H9 (cell line): ENCODE measurements at regions not wholly inside any gene's neighbourhood (a gene's known extent, or its start where the extent isn't known, plus 50 kb on each side); places are given as distances from the start of the nearest gene placed in this dataset.

Source experiments
- DNase-seq: peaks from one replicate; pipeline ENCODE4 v3.0.0-alpha.2; 2017
- H2AFZ ChIP-seq: one replicate; pipeline ENCODE4 v1.6.1; 2013; ENCODE audit warnings: mild to moderate bottlenecking, low read length, control low read depth, moderate library complexity
- H2AK5ac ChIP-seq: 2 replicates; pipeline ENCODE4 v1.6.1; 2013; ENCODE audit warnings: low read length, control low read depth, mixed read lengths; ENCODE audit not compliant: insufficient read length
- H2BK120ac ChIP-seq: one replicate; pipeline ENCODE4 v1.6.1; 2013; ENCODE audit warnings: low read depth, mild to moderate bottlenecking, low read length, control low read depth, inconsistent platforms; ENCODE audit not compliant: poor library complexity, severe bottlenecking
- H2BK12ac ChIP-seq: 2 replicates; pipeline ENCODE4 v1.6.1; 2013; ENCODE audit warnings: low read length, control low read depth, mixed read lengths, low read depth; ENCODE audit not compliant: insufficient read length
- H2BK15ac ChIP-seq: 2 replicates; pipeline ENCODE4 v1.6.1; 2013; ENCODE audit warnings: low read depth, low read length, control low read depth
- H2BK20ac ChIP-seq: one replicate; pipeline ENCODE4 v1.6.1; 2013; ENCODE audit warnings: low read depth, mild to moderate bottlenecking, low read length, control low read depth, inconsistent platforms; ENCODE audit not compliant: poor library complexity, severe bottlenecking
- H2BK5ac ChIP-seq: 2 replicates; pipeline ENCODE4 v1.6.1; 2013; ENCODE audit warnings: low read length, control low read depth, mixed read lengths; ENCODE audit not compliant: insufficient read length
- H3K14ac ChIP-seq: 2 replicates; pipeline ENCODE4 v1.6.1; 2013; ENCODE audit warnings: low read length, control low read depth; ENCODE audit not compliant: insufficient read depth
- H3K18ac ChIP-seq: 2 replicates; pipeline ENCODE4 v1.6.1; 2013; ENCODE audit warnings: low read depth, mild to moderate bottlenecking, mixed read lengths, low read length, control low read depth; ENCODE audit not compliant: insufficient read length
- H3K23ac ChIP-seq: 2 replicates; pipeline ENCODE4 v1.6.1; 2013; ENCODE audit warnings: low read length, control low read depth, mixed read lengths, low read depth; ENCODE audit not compliant: insufficient read length
- H3K23me2 ChIP-seq: 2 replicates; pipeline ENCODE4 v1.6.1; 2013; ENCODE audit warnings: low read depth, mild to moderate bottlenecking, mixed read lengths, low read length, control low read depth; ENCODE audit not compliant: insufficient read length, poor library complexity, severe bottlenecking
- H3K27ac ChIP-seq: 2 replicates; pipeline ENCODE4 v1.5.1; 2013; ENCODE audit warnings: low read length, control low read depth, mixed read lengths, low read depth; ENCODE audit not compliant: insufficient read length
- H3K27me3 ChIP-seq: 2 replicates; pipeline ENCODE4 v1.6.1; 2013; ENCODE audit warnings: low read length, control low read depth, inconsistent platforms; ENCODE audit not compliant: insufficient read depth
- H3K4ac ChIP-seq: 2 replicates; pipeline ENCODE4 v1.6.1; 2013; ENCODE audit warnings: low read depth, mild to moderate bottlenecking, control low read depth, inconsistent platforms, low read length, moderate library complexity
- H3K4me1 ChIP-seq: 2 replicates; pipeline ENCODE4 v1.6.1; 2013; ENCODE audit warnings: low read length, control low read depth, inconsistent platforms; ENCODE audit not compliant: insufficient read depth
- H3K4me2 ChIP-seq: 2 replicates; pipeline ENCODE4 v1.6.1; 2013; ENCODE audit warnings: low read length, control low read depth, mixed read lengths; ENCODE audit not compliant: insufficient read length, insufficient read depth
- H3K56ac ChIP-seq: 2 replicates; pipeline ENCODE4 v1.6.1; 2013; ENCODE audit warnings: low read depth, mild to moderate bottlenecking, mixed read lengths, low read length, control low read depth; ENCODE audit not compliant: insufficient read length
- H3K79me1 ChIP-seq: 2 replicates; pipeline ENCODE4 v1.6.1; 2013; ENCODE audit warnings: low read depth, mild to moderate bottlenecking, moderate library complexity, low read length, control low read depth, inconsistent platforms; ENCODE audit not compliant: insufficient read depth, poor library complexity, severe bottlenecking
- H3K79me2 ChIP-seq: 2 replicates; pipeline ENCODE4 v1.6.1; 2013; ENCODE audit warnings: low read length, control low read depth, inconsistent platforms; ENCODE audit not compliant: insufficient read depth
- H3K9ac ChIP-seq: 2 replicates; pipeline ENCODE4 v1.6.1; 2013; ENCODE audit warnings: low read length, control low read depth, mixed read lengths; ENCODE audit not compliant: insufficient read length; ENCODE audit errors: extremely low read depth
- H3K9me3 ChIP-seq: one replicate; pipeline ENCODE4 v1.6.1; 2013; ENCODE audit warnings: low read depth, low read length, inconsistent platforms; ENCODE audit not compliant: control insufficient read depth
- H3T11ph ChIP-seq: one replicate; pipeline ENCODE4 v1.6.1; 2013; ENCODE audit warnings: mild to moderate bottlenecking, low read length, control low read depth, inconsistent platforms
- H4K20me1 ChIP-seq: one replicate; pipeline ENCODE4 v1.6.1; 2013; ENCODE audit not compliant: control insufficient read depth, insufficient read length, insufficient read depth
- H4K5ac ChIP-seq: 2 replicates; pipeline ENCODE4 v1.6.1; 2013; ENCODE audit warnings: low read depth, mild to moderate bottlenecking, mixed read lengths, low read length, control low read depth; ENCODE audit not compliant: insufficient read length
- H4K8ac ChIP-seq: replicated peaks from 2 replicates; pipeline ENCODE4 v1.6.1; 2013; ENCODE audit warnings: low read length, control low read depth, mixed read lengths, low read depth; ENCODE audit not compliant: insufficient read length
- H4K91ac ChIP-seq: 2 replicates; pipeline ENCODE4 v1.6.1; 2013; ENCODE audit warnings: low read depth, mild to moderate bottlenecking, moderate library complexity, mixed read lengths, low read length, control low read depth; ENCODE audit not compliant: insufficient read length
- H3K27ac Mint-ChIP-seq, 3 experiments: 2 replicates in 2 of 3; 3 replicates in 1 of 3; pipeline ENCODE4 v1.8.0; 2020 to 2021; ENCODE audit warnings: mixed read lengths in 3 of 3, mild to moderate bottlenecking in 1 of 3, moderate library complexity in 1 of 3
- H3K27me3 Mint-ChIP-seq: 2 replicates; pipeline ENCODE4 v1.8.0; 2021; ENCODE audit warnings: low read depth, mild to moderate bottlenecking, moderate library complexity, mixed read lengths
- H3K36me3 Mint-ChIP-seq, 3 experiments: 2 replicates in 2 of 3; 3 replicates in 1 of 3; pipeline ENCODE4 v1.8.0; 2020 to 2021; ENCODE audit warnings: low read depth in 3 of 3, mixed read lengths in 3 of 3; ENCODE audit not compliant: insufficient read depth in 1 of 3
- H3K4me1 Mint-ChIP-seq, 2 experiments: 2 replicates each; pipeline ENCODE4 v1.8.0; 2020; ENCODE audit warnings: mixed read lengths in 2 of 2
- H3K4me3 Mint-ChIP-seq, 2 experiments: 2 replicates in 1 of 2; 3 replicates in 1 of 2; pipeline ENCODE4 v1.8.0; 2020 to 2021; ENCODE audit warnings: mild to moderate bottlenecking in 2 of 2, mixed read lengths in 2 of 2, moderate library complexity in 1 of 2
- H3K9me3 Mint-ChIP-seq, 2 experiments: 2 replicates in 1 of 2; 3 replicates in 1 of 2; pipeline ENCODE4 v1.8.0; 2020; ENCODE audit warnings: mild to moderate bottlenecking in 2 of 2, mixed read lengths in 2 of 2, moderate library complexity in 1 of 2
- CTCF ChIP-seq: fragments of 200-600 bp; sonication (generic); conservative IDR thresholded peaks from 3 replicates; pipeline ENCODE4 v1.8.0; 2021; ENCODE audit warnings: antibody characterized with exemption, mild to moderate bottlenecking
- WGBS: extraction: QIAGEN DNeasy Blood & Tissue Kit; methylation state at CpG from one replicate; pipeline ENCODE4 v1.1.7; 2013; ENCODE audit warnings: missing lambda C conversion rate, low lambda C conversion rate, mixed read lengths; ENCODE audit not compliant: insufficient read length; ENCODE audit errors: extremely low coverage; 5-methylcytosine and 5-hydroxymethylcytosine counted together

GRCh38 chr20:19880256-19881079 lies 122.4 kb downstream of the RIN2 start:
- H3T11ph ChIP-seq, result no peak overlapping the region
- H3K9me3 ChIP-seq, result no peaks in the 10 kb centered on the region
- TF ChIP-seq CTCF, result no peak
- no peak overlapping the region for H2BK15ac ChIP-seq
- no peak overlapping the region for H2AFZ ChIP-seq
- H3K4me2 ChIP-seq, result no peak overlapping the region
- H3K18ac ChIP-seq, result no peak overlapping the region
- H2AK5ac ChIP-seq, result no peak overlapping the region
- H3K4ac ChIP-seq, result no peak overlapping the region
- H3K27ac Mint-ChIP-seq, result no peak overlapping the region
- H3K14ac ChIP-seq, result no peak overlapping the region
- peaks cover 2% of the 10 kb centered on the region; the same call in 1 of the 2 replicates for H3K27me3 Mint-ChIP-seq
- H3K9ac ChIP-seq, result no peak overlapping the region
- no peaks in the 10 kb centered on the region for H3K27me3 ChIP-seq
- no peak overlapping the region for H2BK5ac ChIP-seq
- H3K56ac ChIP-seq, result no peak overlapping the region
- H2BK120ac ChIP-seq, result no peak overlapping the region
- peaks cover 4 to 5% of the 10 kb centered on the region in 2 experiments; a peak in 2 of 4 replicates for H3K4me1 Mint-ChIP-seq
- no peaks in the 10 kb centered on the region for H3K4me1 ChIP-seq
- H4K8ac ChIP-seq, result no peak overlapping the region
- no peak for DNase-seq
- H4K20me1 ChIP-seq, result no peaks in the 10 kb centered on the region
- H4K5ac ChIP-seq, result no peak overlapping the region
- H2BK20ac ChIP-seq, result no peak overlapping the region
- no CpG with 5 or more reads among the region's 10 CpGs for WGBS
- no peaks in the 10 kb centered on the region for H3K23me2 ChIP-seq
- no peak overlapping the region for H4K91ac ChIP-seq
- H3K9me3 Mint-ChIP-seq, result no peaks in the 10 kb centered on the region
- H3K36me3 Mint-ChIP-seq, result no peaks in the 10 kb centered on the region
- no peak overlapping the region for H3K27ac ChIP-seq
- no peaks in the 10 kb centered on the region for H3K79me2 ChIP-seq
- H3K4me3 Mint-ChIP-seq, result no peak overlapping the region
- no peaks in the 10 kb centered on the region for H3K79me1 ChIP-seq
- H3K23ac ChIP-seq, result no peak overlapping the region
- no peak overlapping the region for H2BK12ac ChIP-seq
